Left lobe of liver (tissue), 2 donors: ENCODE measurements at regions not wholly inside any gene's neighbourhood (a gene's known extent, or its start where the extent isn't known, plus 50 kb on each side); places are given as distances from the start of the nearest gene placed in this dataset.
"Not testable (repeated sequence)": the region's sequence is repeated elsewhere in the genome, so short reads cannot be mapped to it uniquely, and the experiment has no call there.

Source experiments
- ATAC-seq: fragments of 200-7000 bp; cut with Tn5 transposase; one replicate; pipeline ENCODE4 v1.9.1; 2020; ENCODE audit warnings: mild to moderate bottlenecking, moderate library complexity
- DNase-seq: peaks from one replicate; pipeline ENCODE4 v3.0.0-alpha.2; 2020; ENCODE audit warnings: low spot score
- donor health status: DM: no; HTN: no; CAD: no; lungs with moderate emphysema.
- donor health status: DM: no; HTN: yes; CAD: no.

- no peak for ATAC-seq
Measured at GRCh38 chrX:138885886-138886285, 174.4 kb upstream of the FGF13 start.

GRCh38 chrX:138880293-138880692 lies 168.8 kb upstream of the FGF13 start:
- ATAC-seq, DNase-seq: not testable (repeated sequence)

More at GRCh38 chrX:138885886-138886285, 174.4 kb upstream of the FGF13 start:
- no peak for DNase-seq

- no peak for ATAC-seq
- DNase-seq = no peak
Measured at GRCh38 chrX:138877746-138878145, 166.2 kb upstream of the FGF13 start.

- no peak for DNase-seq
- ATAC-seq = no peak
Measured at GRCh38 chrX:138875472-138875871, 164.0 kb upstream of the FGF13 start.

- DNase-seq = no peak
- no peak for ATAC-seq
Measured at GRCh38 chrX:138874271-138874935, 162.9 kb upstream of the FGF13 start.

- not testable (repeated sequence) for DNase-seq, ATAC-seq
Measured at GRCh38 chrX:138873640-138874039, 162.1 kb upstream of the FGF13 start.

- no peak for ATAC-seq
Measured at GRCh38 chrX:138872537-138872936, 161.0 kb upstream of the FGF13 start.

GRCh38 chrX:138871739-138872138 lies 160.2 kb upstream of the FGF13 start:
- no peak for DNase-seq
- no peak for ATAC-seq

More at GRCh38 chrX:138872537-138872936, 161.0 kb upstream of the FGF13 start:
- no peak for DNase-seq

GRCh38 chrX:138866643-138867042 lies 155.1 kb upstream of the FGF13 start:
- DNase-seq (no peak), ATAC-seq (no peak)

GRCh38 chrX:138865093-138865649 lies 153.7 kb upstream of the FGF13 start:
- ATAC-seq = no peak
- DNase-seq = no peak

- no peak for ATAC-seq
- DNase-seq = no peak
Measured at GRCh38 chrX:138859421-138859820, 147.9 kb upstream of the FGF13 start.

GRCh38 chrX:138858951-138859350 lies 147.4 kb upstream of the FGF13 start:
- ATAC-seq = no peak
- no peak for DNase-seq

GRCh38 chrX:138858438-138858837 lies 146.9 kb upstream of the FGF13 start:
- DNase-seq = no peak
- ATAC-seq = no peak

- ATAC-seq = no peak
- DNase-seq = no peak
Measured at GRCh38 chrX:138856881-138857604, 145.5 kb upstream of the FGF13 start.

GRCh38 chrX:138853936-138854335 lies 142.4 kb upstream of the FGF13 start:
- no peak for DNase-seq
- ATAC-seq = no peak

GRCh38 chrX:138849521-138849920 lies 138.0 kb upstream of the FGF13 start:
- ATAC-seq = no peak

GRCh38 chrX:138847930-138848329 lies 136.4 kb upstream of the FGF13 start:
- ATAC-seq (no peak), DNase-seq (no peak)

More at GRCh38 chrX:138849521-138849920, 138.0 kb upstream of the FGF13 start:
- no peak for DNase-seq

- ATAC-seq = no peak
- no peak for DNase-seq
Measured at GRCh38 chrX:138845786-138846185, 134.3 kb upstream of the FGF13 start.

- DNase-seq, ATAC-seq: not testable (repeated sequence)
Measured at GRCh38 chrX:138807400-138807799, 95.9 kb upstream of the FGF13 start.

GRCh38 chrX:138794246-138794645 lies 82.7 kb upstream of the FGF13 start:
- no peak for ATAC-seq
- DNase-seq = no peak

- DNase-seq (no peak), ATAC-seq (no peak)
Measured at GRCh38 chrX:138791551-138791950, 80.0 kb upstream of the FGF13 start.

GRCh38 chrX:138788771-138789170 lies 77.3 kb upstream of the FGF13 start:
- ATAC-seq (no peak), DNase-seq (no peak)
